NCI-H2107 treated with DMSO at 0.1 percent for 48 hours (cell line): ENCODE measurements at regions not wholly inside any gene's neighbourhood (a gene's known extent, or its start where the extent isn't known, plus 50 kb on each side); places are given as distances from the start of the nearest gene placed in this dataset.

Experiments used
- DNase-seq: peaks from one replicate; lab custom pipeline; 2025; ENCODE audit not compliant: unreplicated experiment; lab: John Stamatoyannopoulos, UW

- no peak for DNase-seq
Measured at GRCh38 chr9:108213511-108213910, 642.3 kb downstream of the ACTL7B start.

GRCh38 chr9:108212184-108212583 is 643.6 kb downstream of the ACTL7B start:
- no peak for DNase-seq

- DNase-seq: no peak
Measured at GRCh38 chr9:108211411-108211955, 644.3 kb downstream of the ACTL7B start.

GRCh38 chr9:108209132-108209685 is 646.6 kb downstream of the ACTL7B start:
- no peak for DNase-seq

- no peak for DNase-seq
Measured at GRCh38 chr9:108207561-108208165, 648.1 kb downstream of the ACTL7B start.

- DNase-seq: no peak
Measured at GRCh38 chr9:108205276-108205675, 650.5 kb downstream of the ACTL7B start.

- no peak for DNase-seq
Measured at GRCh38 chr9:108197899-108198298, 657.9 kb downstream of the ACTL7B start.

- no peak for DNase-seq
Measured at GRCh38 chr9:108197008-108197365, 658.8 kb downstream of the ACTL7B start.

GRCh38 chr9:108196332-108197007 is 659.3 kb downstream of the ACTL7B start:
- no peak for DNase-seq

- DNase-seq: no peak
Measured at GRCh38 chr9:108194154-108194553, 661.6 kb downstream of the ACTL7B start.

- no peak for DNase-seq
Measured at GRCh38 chr9:108193026-108193710, 662.6 kb downstream of the ACTL7B start.

GRCh38 chr9:108191065-108191464 is 664.7 kb downstream of the ACTL7B start:
- no peak for DNase-seq

- no peak for DNase-seq
Measured at GRCh38 chr9:108188976-108189375, 666.8 kb downstream of the ACTL7B start.

GRCh38 chr9:108188482-108188881 is 667.3 kb downstream of the ACTL7B start:
- no peak for DNase-seq

GRCh38 chr9:108186642-108187395 is 669.0 kb downstream of the ACTL7B start:
- DNase-seq: no peak

GRCh38 chr9:108185613-108186012 is 670.2 kb downstream of the ACTL7B start:
- DNase-seq: no peak

GRCh38 chr9:108184941-108185340 is 670.8 kb downstream of the ACTL7B start:
- no peak for DNase-seq

GRCh38 chr9:108184009-108184408 is 671.8 kb downstream of the ACTL7B start:
- DNase-seq: no peak

- no peak for DNase-seq
Measured at GRCh38 chr9:108182950-108183381, 672.8 kb downstream of the ACTL7B start.

- DNase-seq: no peak
Measured at GRCh38 chr9:108182270-108182669, 673.5 kb downstream of the ACTL7B start.

GRCh38 chr9:108181441-108181840 is 674.3 kb downstream of the ACTL7B start:
- no peak for DNase-seq
